HG02642 (cell line): ENCODE measurements at regions not wholly inside any gene's neighbourhood (a gene's known extent, or its start where the extent isn't known, plus 50 kb on each side); places are given as distances from the start of the nearest gene placed in this dataset.

Source experiments
- ATAC-seq: cut with Tn5 transposase; IDR thresholded peaks from one replicate; pipeline ENCODE4 v1.9.1; 2021; ENCODE audit warnings: mild to moderate bottlenecking; ENCODE audit not compliant: unreplicated experiment, poor library complexity

DNA sequence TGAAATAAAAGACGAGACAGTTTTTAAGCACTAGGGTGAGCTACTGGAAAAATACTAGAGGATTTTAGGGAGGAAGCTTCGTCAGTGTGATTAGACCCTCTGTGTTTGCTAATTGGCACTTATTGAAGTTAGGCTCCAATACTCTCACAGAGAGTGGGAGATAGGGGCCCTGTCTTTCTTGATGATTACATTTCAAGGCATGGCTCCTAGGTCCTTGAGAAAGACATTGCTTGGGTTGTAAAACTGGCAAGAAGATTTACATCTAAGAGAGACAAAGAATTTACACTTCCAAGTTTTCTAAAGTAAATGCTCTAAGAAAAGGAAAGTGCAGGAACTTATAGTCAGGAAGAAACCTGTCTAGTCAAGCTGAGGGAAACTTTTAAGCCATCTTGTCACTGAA, 183.2 kb downstream of the C12orf50 start:
- no peak for ATAC-seq

DNA sequence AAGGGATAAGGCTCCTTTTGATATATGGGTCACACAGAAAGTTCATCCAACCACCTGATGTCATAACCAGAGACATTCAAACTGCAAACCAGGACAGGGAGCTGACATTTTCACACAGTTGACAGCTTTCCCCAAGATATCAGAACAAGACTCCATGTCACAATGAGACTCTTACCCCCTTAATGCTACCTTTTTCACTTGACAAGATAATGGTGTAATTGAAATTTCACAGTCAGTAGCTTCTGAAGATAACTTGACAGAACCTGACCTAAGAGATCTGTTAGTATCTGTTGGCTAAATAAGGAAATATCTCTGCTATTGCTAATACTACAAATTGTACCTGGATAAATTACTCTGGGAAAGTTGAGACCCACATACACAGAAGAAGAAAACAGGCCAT, 187.3 kb downstream of the C12orf50 start:
- no peak for ATAC-seq

DNA sequence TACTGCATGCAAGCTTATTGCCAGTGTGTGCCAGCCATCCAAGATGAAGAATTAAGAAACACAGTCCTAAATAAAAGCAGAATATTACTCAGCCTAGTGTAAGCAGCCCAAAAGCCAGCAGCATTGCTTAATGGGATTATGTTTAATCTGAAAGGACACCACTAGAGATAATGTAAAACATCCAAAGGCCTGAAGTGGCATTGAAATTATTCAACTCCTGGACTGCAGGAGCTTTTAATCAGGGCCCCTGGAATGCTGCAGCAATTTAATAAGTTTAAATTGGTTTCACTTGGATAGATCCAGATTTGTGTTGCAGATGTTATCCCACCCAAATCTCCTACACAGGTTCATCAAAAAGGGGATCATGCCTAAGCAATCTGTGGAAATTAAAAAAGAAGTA, 193.0 kb downstream of the C12orf50 start:
- no peak for ATAC-seq

DNA sequence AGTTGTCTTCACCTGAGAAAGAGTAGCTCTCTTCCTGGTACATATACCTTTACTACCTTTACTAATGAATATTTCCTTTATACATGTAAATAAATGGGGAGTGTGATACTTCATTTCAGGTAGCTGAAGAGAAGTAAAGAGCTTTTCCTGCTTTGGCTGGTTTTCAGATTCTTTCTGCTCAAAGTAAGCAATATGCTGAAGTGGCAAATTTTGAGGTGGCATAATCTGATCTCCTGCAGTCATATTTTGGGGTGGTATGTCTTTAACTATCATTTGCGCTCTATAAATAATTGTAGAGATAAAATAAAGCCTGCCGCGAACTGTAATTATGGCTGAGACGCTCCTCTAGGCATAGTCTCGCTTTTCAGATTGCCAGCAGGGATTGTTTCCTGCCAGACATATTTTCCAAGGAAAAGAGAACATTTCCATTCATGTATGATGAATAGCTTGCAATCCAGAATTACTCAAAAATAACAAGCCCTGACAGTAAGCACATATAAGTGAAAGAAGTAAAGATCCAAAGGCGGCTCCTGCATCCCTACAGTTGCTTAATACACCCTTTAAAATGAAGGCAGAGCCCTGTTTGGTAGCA, 200.7 kb downstream of the C12orf50 start:
- ATAC-seq: no peak

DNA sequence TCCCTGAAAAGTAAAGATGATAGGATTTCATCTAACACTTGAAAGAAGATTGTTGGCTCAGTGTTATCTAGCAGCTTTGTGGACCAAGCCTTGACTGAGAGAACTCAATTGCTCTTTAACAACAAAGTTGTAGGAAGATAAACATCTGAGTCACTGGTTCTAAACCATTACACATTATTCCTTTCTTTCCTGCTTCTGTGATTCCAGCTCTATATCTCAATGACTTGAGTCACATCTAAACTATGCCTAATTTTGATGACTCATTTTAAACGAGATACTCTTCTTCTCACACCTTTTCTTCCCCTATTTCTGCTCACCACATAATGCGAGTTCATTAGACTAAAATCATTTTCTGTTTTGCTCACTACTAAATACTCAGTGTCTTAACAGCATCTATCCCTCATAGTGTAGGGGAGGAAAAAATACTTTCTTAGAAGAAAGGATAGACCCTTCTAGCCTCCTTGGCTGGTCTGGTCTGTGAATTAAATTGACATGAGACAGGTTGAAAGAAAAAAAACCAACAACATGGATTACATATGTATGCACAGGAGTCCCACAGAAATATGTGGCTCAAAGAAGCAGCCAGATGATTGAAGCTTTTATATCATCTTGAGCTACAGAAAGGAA, 201.4 kb downstream of the C12orf50 start:
- no peak for ATAC-seq

DNA sequence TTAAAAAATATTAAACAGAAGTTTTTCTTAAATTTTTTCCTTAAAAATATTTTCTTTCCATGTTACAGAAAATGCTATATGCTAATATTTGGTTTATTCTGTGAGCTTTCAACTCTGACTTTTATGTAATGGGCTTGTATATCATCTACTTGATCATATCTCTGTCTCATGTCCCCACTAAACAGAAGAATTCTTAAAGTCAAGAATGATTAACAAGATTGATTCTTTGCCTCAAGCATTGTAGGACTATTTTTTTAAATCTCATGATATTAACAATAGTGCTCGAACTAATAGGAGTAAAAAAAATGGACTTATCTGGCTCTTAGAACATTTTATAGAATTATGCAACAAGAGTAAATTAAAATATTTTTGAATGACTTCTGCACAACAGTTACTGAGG, 206.3 kb downstream of the C12orf50 start:
- ATAC-seq: no peak

DNA sequence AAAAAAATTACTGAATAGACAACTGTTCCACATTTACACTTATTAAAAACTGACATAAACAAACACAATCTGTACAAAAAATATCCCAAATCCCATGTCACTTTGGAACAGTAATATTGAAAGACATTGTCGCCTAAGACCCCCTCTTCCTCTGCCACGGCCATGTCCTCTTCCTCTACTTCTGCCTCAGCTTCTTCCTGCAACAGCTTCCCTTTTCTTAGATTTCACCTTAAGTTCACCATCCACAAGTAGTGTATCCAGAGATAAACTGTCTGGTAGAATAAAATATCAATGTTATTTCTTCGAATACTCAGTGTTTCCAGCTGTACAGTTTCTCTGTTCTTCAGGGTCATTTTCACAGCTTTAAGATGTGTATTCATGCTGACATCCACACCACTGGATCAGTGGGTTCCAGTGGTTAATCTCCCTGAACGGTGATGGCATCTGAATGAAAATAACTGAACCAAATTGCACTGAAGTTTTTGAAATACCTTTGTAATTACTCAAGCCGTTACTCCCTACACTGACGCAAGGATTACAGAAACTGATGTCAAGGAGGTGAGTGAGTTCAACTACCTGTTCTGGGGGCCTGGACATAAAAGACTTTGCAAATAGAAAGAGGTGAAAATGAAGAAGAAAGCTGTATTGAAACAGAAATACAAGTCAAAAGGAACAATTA, 208.5 kb downstream of the C12orf50 start:
- ATAC-seq: no peak

DNA sequence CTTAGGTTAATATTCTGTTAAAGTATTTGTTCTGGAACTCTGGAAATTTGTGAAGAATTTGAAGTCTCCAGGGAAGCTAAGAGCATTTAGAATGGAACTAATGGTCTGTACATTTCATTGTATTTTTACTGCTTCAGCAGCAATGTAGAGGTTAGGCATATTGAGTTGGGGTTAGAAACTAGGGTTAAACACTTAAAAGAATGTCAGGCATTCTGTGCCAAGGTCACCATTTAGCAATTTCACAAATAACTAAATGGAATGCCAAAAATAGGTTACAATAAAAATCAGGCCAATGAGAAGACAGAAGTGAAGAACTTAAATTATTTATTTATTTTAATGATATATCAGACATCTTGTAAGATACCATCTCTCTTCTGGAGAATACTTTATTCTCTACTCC, 210.8 kb downstream of the C12orf50 start:
- no peak for ATAC-seq

DNA sequence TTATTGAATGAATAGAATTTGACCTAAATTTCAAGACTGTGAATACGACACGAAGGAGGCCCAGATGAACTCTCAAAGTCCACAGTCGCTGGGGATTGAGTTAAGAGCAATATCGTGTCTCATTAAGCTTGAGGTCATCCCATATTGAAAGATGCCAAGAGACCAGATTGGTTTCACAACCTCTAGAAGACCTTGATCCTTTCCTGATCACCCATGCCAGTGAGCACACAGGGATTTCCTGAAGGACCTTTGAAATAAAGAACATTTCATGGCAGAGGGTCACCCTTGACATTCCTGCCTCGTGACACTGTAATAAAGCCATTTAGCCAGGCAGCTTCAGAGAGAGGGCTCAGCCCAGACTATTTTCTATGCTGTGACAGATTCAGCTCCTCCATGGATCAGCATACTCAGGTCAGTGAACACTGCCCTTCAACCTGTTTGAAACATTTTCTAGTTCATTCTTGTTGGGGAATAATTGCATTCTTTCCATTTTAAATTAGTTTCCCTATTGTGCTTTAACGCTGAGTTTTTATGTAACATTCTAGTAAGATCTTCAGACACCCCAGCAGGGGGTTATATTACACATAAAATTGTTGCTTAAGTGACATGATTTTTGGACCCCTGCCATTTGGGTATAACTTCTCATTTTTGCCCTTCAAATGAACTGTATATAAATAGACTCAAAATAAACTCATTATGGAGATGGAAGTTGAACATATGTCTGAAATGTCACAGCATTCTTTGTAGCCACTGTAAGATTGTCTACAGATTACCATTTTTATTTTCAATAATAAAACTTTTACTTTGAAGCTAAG, 213.2 kb downstream of the C12orf50 start:
- no peak for ATAC-seq

DNA sequence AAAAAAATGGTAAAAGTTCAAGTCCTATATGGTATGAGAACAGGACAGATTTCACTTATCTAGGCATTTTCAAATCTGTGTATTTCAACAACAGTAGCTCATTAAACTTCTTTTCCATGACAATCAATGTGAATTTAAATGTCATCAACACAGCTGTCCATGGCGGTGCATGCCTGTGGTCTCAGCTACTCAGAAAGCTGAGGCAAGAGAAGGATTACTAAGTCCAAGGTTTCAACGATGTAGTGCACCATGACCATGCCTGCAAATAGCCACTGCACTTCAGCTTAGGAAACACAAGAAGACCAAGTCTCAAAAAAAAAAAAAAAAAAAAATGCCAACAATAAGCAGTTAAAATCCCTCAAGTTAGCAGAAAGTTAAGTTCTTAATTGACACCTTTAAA, 214.6 kb downstream of the C12orf50 start:
- no peak for ATAC-seq

DNA sequence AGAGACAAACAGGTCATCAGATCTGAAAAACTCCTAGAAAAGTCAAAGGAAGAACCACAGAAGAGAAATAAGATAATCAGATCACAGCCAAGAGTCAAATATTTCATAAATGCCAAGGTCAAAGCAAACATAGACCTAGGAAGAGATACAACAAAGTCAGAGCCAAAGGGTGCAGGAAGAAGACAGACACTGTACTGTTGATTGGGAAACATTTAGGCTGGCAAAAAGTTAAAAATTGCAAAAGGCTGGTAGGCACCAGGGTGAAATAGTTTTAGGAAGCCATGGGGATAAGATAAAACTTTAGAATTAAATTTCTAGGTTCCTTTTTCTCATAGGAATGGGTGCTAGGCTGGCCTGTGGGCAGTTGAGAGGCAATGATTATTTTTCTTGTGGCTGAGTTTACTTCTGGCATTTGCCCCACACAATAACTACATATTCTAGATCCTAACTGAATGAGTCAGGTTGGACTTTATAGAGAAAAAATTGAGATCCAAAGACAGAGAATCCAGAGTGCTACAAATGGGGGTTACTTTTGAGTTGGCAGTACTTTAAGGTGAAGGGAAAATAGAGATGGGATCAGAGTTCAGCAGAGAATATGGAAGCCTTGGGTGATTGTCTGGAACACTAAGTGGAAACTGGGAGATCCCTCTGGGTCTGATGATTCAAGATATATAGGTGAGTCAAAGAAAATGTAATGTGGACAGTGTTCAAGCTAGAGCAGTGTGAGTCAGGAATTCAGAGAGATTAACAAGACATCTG, 215.5 kb downstream of the C12orf50 start:
- ATAC-seq: no peak

DNA sequence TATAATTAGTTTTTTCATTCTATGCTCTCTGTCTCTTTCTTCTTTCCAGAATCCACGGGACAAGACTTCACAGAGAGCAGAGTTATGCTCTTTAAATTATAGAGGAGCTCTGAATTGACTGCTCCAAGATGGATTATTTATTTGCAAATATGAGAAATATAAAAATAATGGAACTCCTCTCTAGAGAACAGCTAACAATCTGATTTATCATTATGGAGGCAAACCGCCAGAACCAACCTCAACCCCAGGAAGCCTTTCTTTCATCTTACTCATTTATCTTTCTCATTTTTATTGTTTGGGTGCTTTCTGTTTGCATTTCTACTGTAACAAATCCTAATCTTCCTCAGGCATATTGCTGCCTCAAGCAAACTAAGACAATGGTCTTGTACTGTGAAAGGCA, 216.5 kb downstream of the C12orf50 start:
- no peak for ATAC-seq

DNA sequence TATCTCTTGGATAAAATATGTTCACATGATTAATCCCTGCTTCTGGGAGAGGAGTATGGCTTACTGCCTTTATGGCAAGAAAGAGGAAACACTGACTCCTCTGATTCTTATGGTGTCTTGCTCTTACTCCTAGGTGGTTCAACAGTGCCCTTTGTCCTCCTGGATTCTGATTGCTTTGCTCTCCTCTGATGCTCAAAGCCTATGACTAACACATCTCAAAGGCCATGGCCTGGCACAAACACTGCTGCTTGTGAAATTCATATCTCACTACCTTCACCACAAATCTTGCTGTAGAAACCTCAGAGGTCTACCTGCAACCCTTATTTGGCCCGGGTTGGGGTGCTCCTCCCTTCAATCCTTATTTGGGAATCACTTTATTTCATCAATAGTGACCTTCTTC, 217.2 kb downstream of the C12orf50 start:
- no peak for ATAC-seq

DNA sequence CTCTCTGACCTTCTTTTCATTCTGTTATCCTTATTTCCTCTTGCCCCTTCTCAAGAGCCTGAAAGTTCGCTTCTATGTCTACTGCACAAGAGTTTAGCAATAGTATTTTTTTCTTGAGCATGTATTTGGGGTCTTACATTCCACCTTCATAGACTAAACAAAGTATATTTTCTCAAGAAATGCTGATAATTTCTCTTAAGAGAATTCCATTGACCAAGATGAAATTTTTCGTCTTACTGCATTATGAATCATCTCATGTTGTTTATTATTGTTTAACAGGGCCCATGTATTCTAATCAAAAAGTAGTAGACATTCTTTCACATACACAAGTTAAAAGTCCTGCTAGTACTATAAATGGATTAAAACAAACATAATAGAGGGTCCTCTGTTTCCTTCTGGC, 219.3 kb downstream of the C12orf50 start:
- ATAC-seq: no peak

DNA sequence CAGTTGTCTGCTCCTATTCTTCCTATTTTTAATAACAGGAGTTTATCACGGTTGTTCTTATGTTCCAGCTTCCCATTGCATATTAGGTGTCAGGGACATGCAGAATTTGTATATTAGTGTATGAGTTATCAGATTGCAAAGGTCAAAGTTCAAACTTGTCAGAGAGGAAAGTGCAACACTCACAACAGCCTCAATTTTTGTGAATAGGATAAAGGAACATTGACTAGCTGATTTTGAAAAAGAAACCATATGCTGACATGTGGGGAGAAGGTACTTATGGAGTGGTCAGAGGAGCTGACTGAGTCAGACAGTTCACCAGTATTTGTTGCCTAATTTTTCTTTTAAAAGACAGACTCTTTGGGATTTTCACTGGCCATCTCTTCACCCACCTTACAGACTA, 222.1 kb downstream of the C12orf50 start:
- no peak for ATAC-seq

DNA sequence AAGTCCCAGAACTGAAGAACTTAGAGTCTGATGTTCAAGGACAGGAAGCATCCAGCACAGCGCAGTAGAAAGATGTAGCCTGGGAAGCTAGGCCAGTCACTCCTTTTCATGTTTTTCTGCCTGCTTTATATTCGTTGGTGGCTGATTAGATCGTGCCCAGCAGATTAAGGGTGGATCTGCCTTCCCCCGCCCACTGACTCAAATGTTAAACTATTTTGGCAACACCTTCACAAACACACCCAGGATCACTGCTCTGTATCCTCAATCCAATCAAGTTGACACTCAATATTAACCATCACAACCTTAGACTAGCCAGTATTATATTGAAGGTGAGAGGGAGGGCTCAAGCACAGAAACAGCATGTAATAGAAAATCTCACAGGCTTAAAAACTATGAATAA, 222.9 kb downstream of the C12orf50 start:
- no peak for ATAC-seq

DNA sequence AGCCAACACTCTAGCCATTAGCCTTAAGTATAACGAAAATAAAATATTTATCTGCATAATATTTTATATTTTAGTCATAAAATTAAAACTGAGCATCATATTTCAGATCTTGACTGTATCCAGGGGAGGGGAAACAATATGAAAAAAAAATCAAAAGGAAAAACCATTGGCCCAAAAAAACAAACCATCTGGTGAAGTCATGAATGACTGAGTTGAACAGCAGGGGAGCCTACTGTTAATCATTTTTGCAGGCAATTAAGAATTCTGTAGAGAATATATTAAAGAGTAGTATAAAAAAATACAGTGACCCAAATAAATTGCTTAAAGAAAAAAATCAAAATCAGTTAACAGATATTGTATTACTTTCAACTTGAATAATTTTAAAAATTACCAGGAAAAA, 224.8 kb downstream of the C12orf50 start:
- no peak for ATAC-seq

DNA sequence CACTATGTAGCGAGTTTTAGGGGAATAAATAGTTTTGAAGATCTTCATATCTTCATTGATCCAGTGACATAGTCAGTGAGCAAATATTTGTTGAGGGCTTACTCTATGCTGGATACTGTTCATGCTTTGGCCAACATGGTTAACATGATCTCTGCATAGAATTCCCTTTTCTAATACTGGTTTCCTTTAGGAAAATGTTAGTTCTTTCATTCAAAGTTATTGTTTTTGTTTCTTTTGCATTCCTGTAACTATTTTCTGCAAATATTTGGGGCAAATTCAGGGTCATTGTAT, 226.5 kb downstream of the C12orf50 start:
- no peak for ATAC-seq

DNA sequence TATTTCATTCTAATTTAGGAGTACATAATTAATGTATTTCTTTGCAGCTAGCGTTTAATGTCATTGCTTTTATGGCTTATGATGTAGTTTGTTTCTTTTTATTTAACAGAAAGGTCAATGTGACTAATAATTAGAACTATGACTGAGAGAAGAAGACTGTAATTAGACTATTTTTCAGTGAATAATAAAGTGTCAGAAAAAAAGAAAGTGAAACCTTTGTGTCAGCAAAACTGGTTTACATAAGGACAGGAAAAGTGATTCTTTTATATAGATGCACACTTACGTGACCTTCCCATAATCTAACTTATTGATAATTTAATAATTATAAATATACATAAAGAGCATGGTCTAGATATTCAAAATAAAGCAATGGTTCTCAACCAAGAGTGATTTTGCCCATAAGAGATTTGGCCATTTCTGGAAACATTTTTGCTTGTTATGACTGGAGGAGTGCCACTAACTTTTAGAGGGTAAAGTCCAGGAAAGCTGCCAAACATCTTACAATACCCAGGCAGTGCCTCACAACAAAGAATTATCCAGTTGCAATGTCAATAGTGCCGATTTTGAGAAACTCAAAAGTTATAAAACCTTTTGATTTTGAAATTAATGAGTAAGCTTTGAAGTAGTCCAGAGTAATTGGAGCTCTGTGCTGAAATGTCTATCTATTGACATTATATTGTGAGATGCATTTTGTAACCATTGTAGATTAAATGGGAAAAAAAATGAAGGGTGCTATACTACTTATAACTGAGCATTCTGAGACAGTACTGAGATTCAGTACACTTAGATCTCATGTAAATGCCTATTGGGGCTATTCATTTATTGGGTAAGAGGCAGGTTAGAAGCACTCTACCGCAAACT, 227.1 kb downstream of the C12orf50 start:
- ATAC-seq: no peak
